ENCODE measurements at regions not wholly inside any gene's neighbourhood (a gene's known extent, or its start where the extent isn't known, plus 50 kb on each side); places are given as distances from the start of the nearest gene placed in this dataset.

- Mint-ChIP-seq H3K27me3 (ENCODE audit: low read depth) (peaks cover 7% of the 10 kb centered on the region), H3K9me3 (ENCODE audit: low read depth) (peaks cover 21% of the 10 kb centered on the region), H3K4me3 (ENCODE audit: unreplicated experiment) (no peak overlapping the region), H3K36me3 (ENCODE audit: low read depth) (no peaks in the 10 kb centered on the region), H3K4me1 (ENCODE audit: low read depth) (no peaks in the 10 kb centered on the region), H3K27ac (ENCODE audit: unreplicated experiment) (no peak overlapping the region)
- TF ChIP-seq, protein P1, sequence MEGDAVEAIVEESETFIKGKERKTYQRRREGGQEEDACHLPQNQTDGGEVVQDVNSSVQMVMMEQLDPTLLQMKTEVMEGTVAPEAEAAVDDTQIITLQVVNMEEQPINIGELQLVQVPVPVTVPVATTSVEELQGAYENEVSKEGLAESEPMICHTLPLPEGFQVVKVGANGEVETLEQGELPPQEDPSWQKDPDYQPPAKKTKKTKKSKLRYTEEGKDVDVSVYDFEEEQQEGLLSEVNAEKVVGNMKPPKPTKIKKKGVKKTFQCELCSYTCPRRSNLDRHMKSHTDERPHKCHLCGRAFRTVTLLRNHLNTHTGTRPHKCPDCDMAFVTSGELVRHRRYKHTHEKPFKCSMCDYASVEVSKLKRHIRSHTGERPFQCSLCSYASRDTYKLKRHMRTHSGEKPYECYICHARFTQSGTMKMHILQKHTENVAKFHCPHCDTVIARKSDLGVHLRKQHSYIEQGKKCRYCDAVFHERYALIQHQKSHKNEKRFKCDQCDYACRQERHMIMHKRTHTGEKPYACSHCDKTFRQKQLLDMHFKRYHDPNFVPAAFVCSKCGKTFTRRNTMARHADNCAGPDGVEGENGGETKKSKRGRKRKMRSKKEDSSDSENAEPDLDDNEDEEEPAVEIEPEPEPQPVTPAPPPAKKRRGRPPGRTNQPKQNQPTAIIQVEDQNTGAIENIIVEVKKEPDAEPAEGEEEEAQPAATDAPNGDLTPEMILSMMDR (IDR thresholded peaks at IDR 0.05): no peak
- DNase-seq (ENCODE audit: low spot score): no peak
Observed at GRCh38 chr1:57934745-57935144, 510.9 kb upstream of the DAB1 start.

DNA sequence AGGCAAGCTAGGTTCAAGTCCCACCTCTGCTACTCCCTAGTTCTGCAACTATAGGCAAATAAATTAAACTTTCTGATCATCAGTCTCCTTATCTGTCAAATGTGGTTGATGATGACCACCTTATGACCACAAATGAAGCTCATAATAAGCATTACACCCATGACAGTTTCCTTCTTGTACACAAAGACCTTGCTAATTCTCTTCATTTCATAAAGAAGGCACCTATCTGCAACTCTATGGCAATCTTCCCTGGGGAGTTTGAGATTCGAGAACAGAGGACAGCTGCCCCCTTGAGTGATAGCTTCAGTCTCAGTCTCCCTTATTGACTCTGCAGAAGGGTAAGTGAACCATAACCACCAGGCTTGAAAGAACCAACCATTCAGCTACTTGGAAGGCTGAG, 503.1 kb upstream of the DAB1 start:
- no peak for DNase-seq (ENCODE audit: low spot score)
- Mint-ChIP-seq H3K4me3 (ENCODE audit: unreplicated experiment) (no peak overlapping the region), H3K36me3 (ENCODE audit: low read depth) (no peaks in the 10 kb centered on the region), H3K4me1 (ENCODE audit: low read depth) (no peaks in the 10 kb centered on the region), H3K27ac (ENCODE audit: unreplicated experiment) (no peak overlapping the region), H3K9me3 (ENCODE audit: low read depth) (peaks cover 7% of the 10 kb centered on the region), H3K27me3 (ENCODE audit: low read depth) (peaks cover 18% of the 10 kb centered on the region)
- TF ChIP-seq, protein P1 (IDR thresholded peaks at IDR 0.05): no peak

DNA sequence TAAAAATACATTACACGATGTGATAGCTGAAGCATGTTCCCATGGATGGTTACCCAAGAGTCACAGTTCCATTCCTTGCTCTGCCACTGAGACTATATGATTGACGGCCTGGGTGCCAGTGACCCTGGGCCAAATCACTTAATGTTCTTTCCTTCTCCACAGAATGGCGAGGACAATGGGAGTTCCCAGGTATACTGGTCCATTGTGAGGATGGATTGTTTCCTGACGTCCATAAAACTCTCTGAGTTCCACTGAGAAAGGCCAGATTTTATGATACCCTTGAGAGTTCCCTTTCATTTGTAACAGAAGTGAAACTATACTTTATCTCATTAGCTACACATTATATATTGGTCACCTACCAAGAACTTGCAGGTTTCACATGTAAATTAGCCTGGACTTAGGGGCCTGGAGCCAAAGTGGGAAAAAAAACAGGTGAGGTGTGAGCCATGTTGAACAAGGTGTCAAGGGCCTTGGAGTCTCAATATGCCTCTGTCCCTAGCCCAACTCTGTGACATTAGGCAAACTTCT, 502.2 kb upstream of the DAB1 start:
- TF ChIP-seq, protein P1 (IDR thresholded peaks at IDR 0.05): no peak
- Mint-ChIP-seq H3K4me3 (ENCODE audit: unreplicated experiment) (no peak overlapping the region), H3K4me1 (ENCODE audit: low read depth) (no peaks in the 10 kb centered on the region)

GRCh38 chr1:57925226-57925625, 501.4 kb upstream of the DAB1 start:
- H3K36me3 Mint-ChIP-seq (ENCODE audit: low read depth): no peaks in the 10 kb centered on the region
- no peaks in the 10 kb centered on the region for H3K9me3 Mint-ChIP-seq (ENCODE audit: low read depth)
- DNase-seq (ENCODE audit: low spot score): no peak
- H3K4me3 Mint-ChIP-seq (ENCODE audit: unreplicated experiment): no peak overlapping the region
- TF ChIP-seq, protein P1 (IDR thresholded peaks at IDR 0.05): no peak
- H3K27ac Mint-ChIP-seq (ENCODE audit: unreplicated experiment): no peak overlapping the region
- H3K27me3 Mint-ChIP-seq (ENCODE audit: low read depth): peaks cover 18% of the 10 kb centered on the region
- H3K4me1 Mint-ChIP-seq (ENCODE audit: low read depth): no peaks in the 10 kb centered on the region

More for the DNA sequence above, 502.2 kb upstream of the DAB1 start:
- DNase-seq (ENCODE audit: low spot score): no peak
- Mint-ChIP-seq H3K36me3 (ENCODE audit: low read depth) (no peaks in the 10 kb centered on the region), H3K9me3 (ENCODE audit: low read depth) (no peaks in the 10 kb centered on the region), H3K27me3 (ENCODE audit: low read depth) (peaks cover 19% of the 10 kb centered on the region), H3K27ac (ENCODE audit: unreplicated experiment) (no peak overlapping the region)

GRCh38 chr1:57922130-57922529, 498.3 kb upstream of the DAB1 start:
- no peak for DNase-seq (ENCODE audit: low spot score)
- Mint-ChIP-seq H3K36me3 (ENCODE audit: low read depth) (no peaks in the 10 kb centered on the region), H3K4me3 (ENCODE audit: unreplicated experiment) (no peak overlapping the region), H3K9me3 (ENCODE audit: low read depth) (peaks cover 3% of the 10 kb centered on the region), H3K27me3 (ENCODE audit: low read depth) (peaks cover 10% of the 10 kb centered on the region), H3K4me1 (ENCODE audit: low read depth) (no peaks in the 10 kb centered on the region), H3K27ac (ENCODE audit: unreplicated experiment) (no peak overlapping the region)
- TF ChIP-seq, protein P1 (IDR thresholded peaks at IDR 0.05): no peak

All from chondrocyte (in vitro differentiated cells).